Activated B cell treated with CpG ODN at 0.5 μM for 24 hours (primary cell): ENCODE measurements at regions not wholly inside any gene's neighbourhood (a gene's known extent, or its start where the extent isn't known, plus 50 kb on each side); places are given as distances from the start of the nearest gene placed in this dataset.

Source experiments
- ATAC-seq: fragments of 200-7000 bp; cut with Tn5 transposase; one replicate; pipeline ENCODE4 v1.10.0; 2021; ENCODE audit warnings: low read depth, mild to moderate bottlenecking, moderate library complexity
- CTCF ChIA-PET: fragments of 350-600 bp; sonication (Branson Sonifier 250); formaldehyde crosslinking; loops from one replicate; lab custom pipeline; 2021; ENCODE audit warnings: antibody characterized with exemption; lab: Charles Lee
- POLR2A ChIA-PET: fragments of 350-600 bp; sonication (Branson Sonifier 250); formaldehyde crosslinking; loops from one replicate; lab custom pipeline; 2021; ENCODE audit warnings: antibody characterized with exemption; lab: Charles Lee
- DNase-seq: peaks from one replicate; pipeline ENCODE4 v3.0.0; 2022
- H3K27ac Mint-ChIP-seq: one replicate; pipeline ENCODE4 v1.8.0; 2020; ENCODE audit warnings: mixed read lengths
- H3K27me3 Mint-ChIP-seq: one replicate; pipeline ENCODE4 v1.8.0; 2021; ENCODE audit warnings: mixed read lengths
- H3K36me3 Mint-ChIP-seq: one replicate; pipeline ENCODE4 v1.8.0; 2021; ENCODE audit warnings: low read depth, mixed read lengths
- H3K4me1 Mint-ChIP-seq: one replicate; pipeline ENCODE4 v1.8.0; 2021; ENCODE audit warnings: mixed read lengths
- H3K4me3 Mint-ChIP-seq: one replicate; pipeline ENCODE4 v1.8.0; 2020; ENCODE audit warnings: mild to moderate bottlenecking, mixed read lengths
- H3K9me3 Mint-ChIP-seq: one replicate; pipeline ENCODE4 v1.8.0; 2020; ENCODE audit warnings: mixed read lengths
- CTCF ChIP-seq: fragments of 200-600 bp; IDR thresholded peaks from one replicate; pipeline ENCODE4 v1.8.0; 2022; ENCODE audit warnings: antibody characterized with exemption, mild to moderate bottlenecking
- intact Hi-C: fragments of 100-400 bp; cut with micrococcal nuclease; formaldehyde crosslinking; loops from one replicate; pipeline ENCODE4 v1.15.1; 2024

GRCh38 chr6:103154779-103155572, 1704.7 kb downstream of the HACE1 start:
- ChIA-PET POLR2A (no interaction called here), CTCF (no interaction called here)
- ATAC-seq (no peak), DNase-seq (no peak)
- Mint-ChIP-seq H3K27me3 (no peaks in the 10 kb centered on the region), H3K9me3 (no peaks in the 10 kb centered on the region), H3K36me3 (no peaks in the 10 kb centered on the region), H3K4me1 (no peaks in the 10 kb centered on the region), H3K27ac (no peak overlapping the region), H3K4me3 (no peak overlapping the region)
- intact Hi-C loops: no loop called here
- no peak for TF ChIP-seq CTCF

- DNase-seq (no peak), ATAC-seq (no peak)
- no peaks in the 10 kb centered on the region for H3K36me3 Mint-ChIP-seq
- intact Hi-C loops: no loop called here
- H3K27me3 Mint-ChIP-seq: no peaks in the 10 kb centered on the region
- ChIA-PET CTCF (no interaction called here), POLR2A (no interaction called here)
- no peak overlapping the region for H3K4me3 Mint-ChIP-seq
- no peak overlapping the region for H3K27ac Mint-ChIP-seq
- no peaks in the 10 kb centered on the region for H3K9me3 Mint-ChIP-seq
- no peak for TF ChIP-seq CTCF
- H3K4me1 Mint-ChIP-seq: no peaks in the 10 kb centered on the region
Observed at GRCh38 chr6:103153016-103153415, 1706.7 kb downstream of the HACE1 start.

- ATAC-seq (no peak), DNase-seq (no peak)
- Mint-ChIP-seq H3K4me1 (no peaks in the 10 kb centered on the region), H3K27me3 (no peaks in the 10 kb centered on the region), H3K9me3 (no peaks in the 10 kb centered on the region), H3K4me3 (no peak overlapping the region), H3K27ac (no peak overlapping the region), H3K36me3 (no peaks in the 10 kb centered on the region)
- POLR2A ChIA-PET: no interaction called here
- CTCF ChIA-PET: no interaction called here
- no peak for TF ChIP-seq CTCF
- intact Hi-C loops: no loop called here
Observed at GRCh38 chr6:103142902-103143301, 1716.8 kb downstream of the HACE1 start.

- CTCF ChIA-PET: no interaction called here
- Mint-ChIP-seq H3K4me3 (no peak overlapping the region), H3K9me3 (no peaks in the 10 kb centered on the region), H3K27ac (no peak overlapping the region), H3K27me3 (no peaks in the 10 kb centered on the region), H3K36me3 (no peaks in the 10 kb centered on the region), H3K4me1 (no peaks in the 10 kb centered on the region)
- TF ChIP-seq CTCF: no peak
- POLR2A ChIA-PET: no interaction called here
- intact Hi-C loops: no loop called here
- DNase-seq: no peak
- ATAC-seq: no peak
Observed at GRCh38 chr6:103140308-103141027, 1719.3 kb downstream of the HACE1 start.

GRCh38 chr6:103139377-103139776, 1720.3 kb downstream of the HACE1 start:
- no peaks in the 10 kb centered on the region for H3K27me3 Mint-ChIP-seq
- DNase-seq: no peak
- H3K4me3 Mint-ChIP-seq: no peak overlapping the region
- H3K9me3 Mint-ChIP-seq: no peaks in the 10 kb centered on the region
- H3K4me1 Mint-ChIP-seq: no peaks in the 10 kb centered on the region
- POLR2A ChIA-PET: no interaction called here
- intact Hi-C loops: no loop called here
- CTCF ChIA-PET: no interaction called here
- H3K36me3 Mint-ChIP-seq: no peaks in the 10 kb centered on the region
- no peak for ATAC-seq
- no peak overlapping the region for H3K27ac Mint-ChIP-seq
- TF ChIP-seq CTCF: no peak
